GM11168 (cell line): ENCODE measurements at regions not wholly inside any gene's neighbourhood (a gene's known extent, or its start where the extent isn't known, plus 50 kb on each side); places are given as distances from the start of the nearest gene placed in this dataset.
"Not testable (repeated sequence)": the region's sequence is repeated elsewhere in the genome, so short reads cannot be mapped to it uniquely, and the experiment has no call there.

Experiments used
- in situ Hi-C: fragments of 300-500 bp; cut with MboI; formaldehyde crosslinking; loops from one replicate; pipeline ENCODE4 v1.12.0; 2022; ENCODE audit warnings: low sequenced_read_pairs; ENCODE audit not compliant: unreplicated experiment

DNA sequence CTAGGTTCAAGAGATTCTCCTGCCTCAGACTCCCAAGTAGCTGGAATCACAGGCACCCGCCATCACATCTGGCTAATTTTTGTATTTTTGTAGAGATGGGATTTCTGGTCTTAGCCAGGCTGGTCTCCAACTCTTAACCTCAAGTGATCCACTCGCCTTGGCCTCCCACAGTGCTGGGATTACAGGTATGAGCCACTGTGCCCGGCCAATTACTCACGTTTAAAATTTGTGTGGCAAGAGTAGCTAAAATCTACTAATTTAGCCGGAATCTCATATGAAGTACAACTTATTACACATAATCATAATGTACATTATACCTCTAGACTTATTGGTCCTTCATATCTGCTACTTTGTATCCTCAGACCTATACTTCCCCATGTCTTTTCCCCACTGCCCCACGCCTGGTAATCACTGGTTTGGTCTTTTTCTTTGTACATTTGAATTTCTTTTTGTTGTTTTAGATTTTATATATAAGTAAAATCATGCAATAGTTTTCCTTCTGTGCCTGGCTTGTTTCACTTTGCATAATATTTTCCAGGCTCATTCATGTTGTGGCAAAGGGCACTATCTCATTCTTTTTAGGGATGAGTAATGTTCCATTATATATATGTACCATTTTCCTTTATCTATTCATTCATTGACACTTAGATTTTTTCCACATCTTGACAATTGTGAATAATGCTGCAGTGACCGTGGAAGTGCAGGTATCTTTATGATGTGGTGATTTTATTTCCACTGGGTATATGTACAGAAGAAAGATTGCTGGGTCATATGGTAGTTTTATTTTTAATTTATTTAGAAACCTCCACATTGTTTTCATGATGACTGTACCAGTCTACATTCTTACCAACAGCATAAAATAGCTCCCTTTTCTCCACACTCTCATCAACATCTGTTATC lies 605.0 kb upstream of the CBLB start:
- in situ Hi-C loops = no loop called here

GRCh38 chr3:106482451-106482850 lies 613.6 kb upstream of the CBLB start:
- in situ Hi-C loops = no loop called here

GRCh38 chr3:106485217-106485616 lies 616.4 kb upstream of the CBLB start:
- in situ Hi-C loops = no loop called here

- in situ Hi-C loops = no loop called here
Measured at GRCh38 chr3:106485802-106486201, 617.0 kb upstream of the CBLB start.

DNA sequence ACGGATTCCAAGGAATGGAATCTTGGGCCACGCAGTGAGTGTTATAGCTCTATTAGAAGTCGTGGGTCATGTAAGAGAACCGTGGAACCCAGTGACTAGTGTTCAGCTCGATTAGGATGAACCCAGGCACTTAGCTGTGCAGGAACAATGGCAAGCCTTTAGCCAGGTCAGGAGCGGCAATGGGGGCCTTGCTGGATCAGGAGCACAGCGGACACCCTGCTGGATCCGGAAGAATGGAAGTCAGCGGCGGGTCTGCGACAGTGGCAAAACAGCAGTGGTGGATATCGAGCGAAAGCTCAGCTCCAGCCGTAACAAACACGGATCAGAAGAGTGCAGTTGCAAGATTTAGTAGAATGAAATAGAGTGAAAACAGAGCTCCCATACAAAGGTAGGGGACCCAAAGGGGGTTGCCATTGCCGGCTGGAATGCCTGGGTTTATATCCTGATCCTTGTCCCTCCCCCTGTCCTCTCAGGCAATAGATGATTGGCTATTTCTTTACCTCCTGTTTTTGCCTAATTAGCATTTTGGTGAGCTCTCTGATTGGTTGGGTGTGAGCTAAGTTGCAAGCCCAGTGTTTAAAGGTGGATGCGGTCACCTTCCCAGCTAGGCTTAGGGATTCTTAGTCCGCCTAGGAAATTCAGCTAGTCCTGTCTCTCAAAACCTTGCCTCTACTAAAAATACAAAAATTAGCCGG lies 618.3 kb upstream of the CBLB start:
- in situ Hi-C loops = not testable (repeated sequence)

- in situ Hi-C loops = no loop called here
Measured at GRCh38 chr3:106488331-106488730, 619.5 kb upstream of the CBLB start.

DNA sequence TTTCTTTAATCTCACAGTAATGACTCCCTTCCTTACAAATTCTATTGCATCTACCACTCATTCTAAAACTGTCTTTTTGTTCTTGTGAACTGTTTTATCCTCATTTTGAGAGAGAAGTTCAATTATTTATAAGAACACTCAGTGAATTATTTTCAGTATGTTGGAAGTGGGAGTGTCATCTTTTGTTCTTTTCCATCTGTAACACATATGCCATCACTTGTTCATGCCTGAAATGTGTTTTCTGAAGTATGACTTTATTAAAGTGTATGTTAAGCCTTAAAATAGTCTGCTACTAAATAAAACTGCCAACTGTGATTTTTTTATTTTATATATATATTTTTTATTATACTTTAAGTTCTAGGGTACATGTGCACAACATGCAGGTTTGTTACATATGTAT lies 623.0 kb upstream of the CBLB start:
- in situ Hi-C loops = no loop called here

DNA sequence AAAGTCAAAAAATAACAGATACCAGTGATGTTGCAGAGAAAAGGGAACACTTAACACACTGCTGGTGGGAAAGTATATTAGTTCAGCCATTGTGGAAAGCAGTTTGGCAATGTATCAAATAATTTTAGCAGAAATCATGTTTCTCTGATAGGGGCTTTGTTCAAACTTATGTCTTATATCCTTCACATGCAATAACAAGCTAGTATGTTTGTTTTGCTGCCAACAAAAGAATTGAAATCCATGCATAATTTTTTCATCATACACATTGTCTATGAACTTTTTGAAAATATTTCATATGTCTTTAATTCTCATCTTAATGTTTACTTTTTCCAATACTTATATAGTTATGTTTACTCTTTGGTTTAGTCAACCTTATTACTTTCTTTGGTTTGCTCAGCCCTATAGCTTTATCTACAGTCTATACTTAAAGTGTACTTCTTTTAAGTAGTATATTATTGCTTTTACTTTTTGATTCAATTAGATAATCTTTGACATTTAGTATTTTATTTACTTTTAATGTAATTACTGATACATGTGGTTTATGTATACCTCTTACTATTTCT lies 639.6 kb upstream of the CBLB start:
- in situ Hi-C loops = no loop called here

DNA sequence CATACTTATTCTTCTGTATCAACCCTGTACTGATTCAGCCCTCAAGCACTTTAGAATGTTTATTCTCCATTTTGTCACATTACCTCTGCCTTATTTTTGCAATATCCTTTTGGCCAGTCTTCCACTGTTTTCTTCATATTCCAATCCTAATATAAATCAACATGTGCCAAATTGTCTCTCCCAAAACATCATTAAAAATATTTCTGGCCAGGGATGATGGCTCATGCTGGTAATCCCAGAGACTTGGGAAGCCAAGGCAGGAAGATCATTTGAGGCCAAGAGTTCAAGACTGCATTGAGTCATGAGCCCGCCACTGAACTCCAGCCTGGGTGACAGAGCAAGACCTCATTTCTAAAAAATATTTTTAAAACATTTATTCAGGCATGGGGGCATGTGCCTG lies 641.4 kb upstream of the CBLB start:
- in situ Hi-C loops = no loop called here

DNA sequence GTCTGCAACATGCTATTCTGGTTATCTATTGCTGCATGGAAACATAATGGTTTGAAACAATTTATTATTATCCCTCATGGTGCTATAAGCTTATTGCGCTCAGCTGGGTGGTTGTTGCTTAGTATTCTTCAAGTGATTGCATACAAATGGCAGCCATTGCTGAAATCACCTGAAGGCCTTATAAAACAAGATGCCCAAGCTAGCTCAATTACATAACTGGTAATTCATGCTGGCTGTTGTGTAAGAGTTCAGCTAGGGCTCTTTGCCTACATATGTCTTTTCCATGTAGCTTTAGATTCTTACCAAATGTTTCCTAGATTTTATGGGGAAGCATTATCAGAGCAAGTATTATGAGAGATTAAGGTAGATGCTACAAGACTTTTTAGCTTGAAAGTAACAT lies 644.0 kb upstream of the CBLB start:
- in situ Hi-C loops = no loop called here

- in situ Hi-C loops = no loop called here
Measured at GRCh38 chr3:106514431-106514830, 645.6 kb upstream of the CBLB start.

DNA sequence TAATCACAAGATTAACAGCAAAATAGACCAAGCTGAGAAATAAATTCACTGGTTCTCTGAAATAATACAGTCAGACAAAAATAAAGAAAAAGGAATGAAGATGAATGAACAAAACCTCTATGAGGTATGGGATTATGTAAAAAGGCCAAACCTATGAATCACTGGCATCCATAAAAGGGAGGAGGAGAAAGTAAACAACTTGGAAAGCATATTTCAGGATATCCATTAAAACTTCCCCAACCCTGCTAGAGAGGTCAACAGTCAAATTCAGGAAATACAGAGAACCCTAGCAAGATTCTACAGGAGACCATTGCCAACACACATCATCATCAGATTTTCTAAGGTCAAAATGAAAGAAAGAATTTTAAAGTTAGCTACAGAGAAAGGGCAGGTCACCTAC lies 649.7 kb upstream of the CBLB start:
- in situ Hi-C loops = no loop called here

- in situ Hi-C loops = no loop called here
Measured at GRCh38 chr3:106522397-106522796, 653.6 kb upstream of the CBLB start.

GRCh38 chr3:106528932-106529331 lies 660.1 kb upstream of the CBLB start:
- in situ Hi-C loops = no loop called here

GRCh38 chr3:106529738-106530137 lies 660.9 kb upstream of the CBLB start:
- in situ Hi-C loops = no loop called here

DNA sequence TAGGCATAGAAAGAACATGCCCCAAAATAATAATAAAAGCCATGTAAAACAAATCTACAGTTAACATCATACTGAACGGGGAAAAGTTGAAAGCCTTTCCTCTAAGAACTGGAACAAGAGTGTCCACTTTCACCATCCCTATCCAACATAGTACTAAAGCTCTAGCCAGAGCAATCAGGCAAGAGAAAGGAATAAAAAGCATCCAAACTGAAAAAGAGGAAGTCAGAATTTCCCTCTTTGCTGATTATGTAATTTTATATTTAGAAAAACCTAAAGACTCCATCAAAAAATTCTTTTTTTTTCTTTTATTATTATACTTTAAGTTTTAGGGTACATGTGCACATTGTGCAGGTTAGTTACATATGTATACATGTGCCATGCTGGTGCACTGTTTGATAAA lies 661.6 kb upstream of the CBLB start:
- in situ Hi-C loops = no loop called here

DNA sequence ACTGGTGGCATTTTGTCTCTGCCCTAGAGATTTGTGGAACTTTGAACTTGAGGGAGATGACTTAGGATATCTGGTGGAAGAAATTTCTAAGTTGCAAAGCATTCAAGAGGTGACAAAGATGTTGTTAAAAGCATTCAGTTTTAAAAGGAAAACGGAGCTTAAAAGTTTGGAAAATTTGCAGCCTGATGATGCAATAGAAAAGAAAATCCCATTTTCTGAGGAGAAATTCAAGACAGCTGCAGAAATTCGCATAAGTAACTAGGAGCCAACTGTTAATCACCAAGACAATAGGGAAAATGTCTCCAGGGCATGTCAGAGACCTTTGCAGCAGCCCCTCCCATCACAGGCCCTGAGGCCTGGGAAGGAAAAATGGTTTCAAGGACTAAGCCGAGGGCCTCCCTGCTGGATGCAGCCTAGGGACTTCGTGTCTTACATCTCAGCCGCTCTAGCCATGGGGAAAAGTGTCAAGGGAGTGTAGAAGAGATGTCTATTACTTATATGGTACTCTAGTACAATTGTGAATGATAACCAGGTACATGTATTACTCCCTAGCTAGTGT lies 663.0 kb upstream of the CBLB start:
- in situ Hi-C loops = not testable (repeated sequence)

DNA sequence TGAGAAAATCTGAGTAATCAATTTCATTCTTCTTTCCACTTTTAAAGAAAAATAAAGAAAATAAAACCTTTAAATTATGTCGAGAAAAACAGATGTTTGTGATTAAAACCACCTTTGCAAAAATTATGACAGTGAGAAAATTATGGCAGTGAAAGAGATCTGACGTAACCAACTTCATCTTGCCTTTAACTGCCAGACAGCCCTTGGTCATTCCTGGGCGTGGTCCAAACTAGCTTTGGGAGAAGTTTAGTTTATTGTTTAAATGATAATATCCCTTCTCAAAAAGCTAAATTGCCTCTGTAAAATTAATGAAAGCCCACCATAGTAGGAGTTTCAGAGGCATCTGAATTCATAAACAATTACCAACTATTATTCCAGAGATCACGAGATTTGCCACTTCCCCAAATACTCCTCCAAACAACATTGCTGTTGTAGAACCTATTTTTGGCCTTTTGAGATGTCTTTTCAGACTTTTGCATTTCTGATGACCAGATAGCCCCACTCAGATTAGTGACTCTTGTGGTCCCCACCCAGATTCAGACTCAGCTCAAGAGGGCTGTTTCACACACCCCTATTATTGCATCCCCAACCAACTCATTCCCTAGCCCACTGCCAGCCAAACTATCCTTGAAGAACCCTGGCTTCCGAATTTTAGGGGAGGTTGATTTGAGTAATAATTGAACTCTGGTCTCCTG lies 664.4 kb upstream of the CBLB start:
- in situ Hi-C loops = no loop called here

- in situ Hi-C loops = no loop called here
Measured at GRCh38 chr3:106533788-106534160, 665.0 kb upstream of the CBLB start.

DNA sequence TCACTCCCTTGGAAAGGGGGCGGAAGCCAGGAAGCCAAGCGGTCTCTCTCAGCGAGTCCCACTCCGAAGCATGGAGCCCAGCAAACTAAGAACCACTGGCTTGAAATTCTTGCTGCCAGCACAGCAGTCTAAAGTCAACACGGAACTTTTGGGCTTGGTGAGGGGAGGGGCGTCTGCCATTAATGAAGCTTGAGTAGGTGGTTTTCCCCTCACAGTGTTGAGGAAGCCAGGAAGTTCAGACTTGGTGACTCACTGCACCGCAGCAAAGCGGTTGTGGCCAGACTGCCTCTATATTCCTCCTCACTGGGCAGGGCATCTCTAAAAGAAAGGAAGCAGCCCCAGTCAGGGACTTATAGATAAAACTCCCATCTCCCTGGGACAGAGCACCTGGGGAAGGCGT lies 665.4 kb upstream of the CBLB start:
- in situ Hi-C loops = no loop called here

DNA sequence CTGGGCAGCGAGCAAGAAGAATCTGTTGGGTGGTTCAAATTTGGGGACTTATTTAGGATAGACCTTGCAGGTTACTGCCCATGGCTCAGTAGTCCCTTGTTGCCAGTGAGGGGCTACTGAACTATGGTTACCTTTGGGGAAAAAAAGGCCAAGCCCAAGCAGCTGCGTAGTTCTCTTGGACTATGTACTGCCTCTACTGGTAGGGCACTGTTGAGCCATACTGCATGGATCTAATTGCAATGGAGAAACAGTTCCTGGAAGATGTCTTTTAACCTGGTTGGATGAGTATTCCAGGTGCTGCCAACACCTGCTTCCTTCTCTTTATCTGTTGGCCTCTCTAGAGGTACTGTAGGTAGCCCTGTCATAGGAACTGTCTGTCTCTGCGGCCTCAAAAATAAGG lies 671.9 kb upstream of the CBLB start:
- in situ Hi-C loops = no loop called here
